Nephron (organoid): ENCODE measurements at regions not wholly inside any gene's neighbourhood (a gene's known extent, or its start where the extent isn't known, plus 50 kb on each side); places are given as distances from the start of the nearest gene placed in this dataset.
"Not testable (repeated sequence)": the region's sequence is repeated elsewhere in the genome, so short reads cannot be mapped to it uniquely, and the experiment has no call there.

ENCODE experiments used
- H3K27ac Mint-ChIP-seq, 3 experiments: 2 replicates each; pipeline ENCODE4 v1.8.0; 2020; ENCODE audit warnings: mixed read lengths in 3 of 3, mild to moderate bottlenecking in 2 of 3, moderate library complexity in 1 of 3
- H3K27me3 Mint-ChIP-seq: 2 replicates; pipeline ENCODE4 v1.8.0; 2021; ENCODE audit warnings: low read depth, mild to moderate bottlenecking, moderate library complexity, mixed read lengths
- H3K36me3 Mint-ChIP-seq: 2 replicates; pipeline ENCODE4 v1.8.0; 2020; ENCODE audit warnings: low read depth, mixed read lengths
- H3K4me1 Mint-ChIP-seq: 2 replicates; pipeline ENCODE4 v1.8.0; 2020; ENCODE audit warnings: mixed read lengths
- H3K4me3 Mint-ChIP-seq, 3 experiments: 2 replicates each; pipeline ENCODE4 v1.8.0; 2020; ENCODE audit warnings: mild to moderate bottlenecking in 3 of 3, mixed read lengths in 3 of 3, moderate library complexity in 2 of 3
- H3K9me3 Mint-ChIP-seq: 2 replicates; pipeline ENCODE4 v1.8.0; 2020; ENCODE audit warnings: mixed read lengths
- TF ChIP-seq, protein P1 (sequence below), 3 experiments: fragments of 200-600 bp; sonication (generic); IDR thresholded peaks; one replicate each; pipeline ENCODE4 v1.5.0; 2021; ENCODE audit warnings: antibody characterized with exemption in 3 of 3; ENCODE audit not compliant: unreplicated experiment in 3 of 3

GRCh38 chr1:185388346-185388745, 71.3 kb upstream of the IVNS1ABP start:
- Mint-ChIP-seq H3K4me1 (no peaks in the 10 kb centered on the region), H3K4me3 (no peak overlapping the region), H3K27me3 (no peaks in the 10 kb centered on the region), H3K9me3 (peaks cover 8% of the 10 kb centered on the region), H3K36me3 (peaks cover 4% of the 10 kb centered on the region), H3K27ac (no peak overlapping the region)
- TF ChIP-seq, protein P1, sequence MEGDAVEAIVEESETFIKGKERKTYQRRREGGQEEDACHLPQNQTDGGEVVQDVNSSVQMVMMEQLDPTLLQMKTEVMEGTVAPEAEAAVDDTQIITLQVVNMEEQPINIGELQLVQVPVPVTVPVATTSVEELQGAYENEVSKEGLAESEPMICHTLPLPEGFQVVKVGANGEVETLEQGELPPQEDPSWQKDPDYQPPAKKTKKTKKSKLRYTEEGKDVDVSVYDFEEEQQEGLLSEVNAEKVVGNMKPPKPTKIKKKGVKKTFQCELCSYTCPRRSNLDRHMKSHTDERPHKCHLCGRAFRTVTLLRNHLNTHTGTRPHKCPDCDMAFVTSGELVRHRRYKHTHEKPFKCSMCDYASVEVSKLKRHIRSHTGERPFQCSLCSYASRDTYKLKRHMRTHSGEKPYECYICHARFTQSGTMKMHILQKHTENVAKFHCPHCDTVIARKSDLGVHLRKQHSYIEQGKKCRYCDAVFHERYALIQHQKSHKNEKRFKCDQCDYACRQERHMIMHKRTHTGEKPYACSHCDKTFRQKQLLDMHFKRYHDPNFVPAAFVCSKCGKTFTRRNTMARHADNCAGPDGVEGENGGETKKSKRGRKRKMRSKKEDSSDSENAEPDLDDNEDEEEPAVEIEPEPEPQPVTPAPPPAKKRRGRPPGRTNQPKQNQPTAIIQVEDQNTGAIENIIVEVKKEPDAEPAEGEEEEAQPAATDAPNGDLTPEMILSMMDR (IDR thresholded peaks at IDR 0.05; ENCODE audit: unreplicated experiment in 3 of 3), result no peak

GRCh38 chr1:185385991-185386390, 68.9 kb upstream of the IVNS1ABP start:
- peaks cover 8% of the 10 kb centered on the region for H3K36me3 Mint-ChIP-seq
- no peaks in the 10 kb centered on the region for H3K4me1 Mint-ChIP-seq
- no peak overlapping the region for H3K4me3 Mint-ChIP-seq
- H3K27me3 Mint-ChIP-seq, result no peaks in the 10 kb centered on the region
- H3K27ac Mint-ChIP-seq, result no peak overlapping the region
- TF ChIP-seq, protein P1 (IDR thresholded peaks at IDR 0.05; ENCODE audit: unreplicated experiment in 3 of 3), result no peak
- peaks cover 20% of the 10 kb centered on the region for H3K9me3 Mint-ChIP-seq

DNA sequence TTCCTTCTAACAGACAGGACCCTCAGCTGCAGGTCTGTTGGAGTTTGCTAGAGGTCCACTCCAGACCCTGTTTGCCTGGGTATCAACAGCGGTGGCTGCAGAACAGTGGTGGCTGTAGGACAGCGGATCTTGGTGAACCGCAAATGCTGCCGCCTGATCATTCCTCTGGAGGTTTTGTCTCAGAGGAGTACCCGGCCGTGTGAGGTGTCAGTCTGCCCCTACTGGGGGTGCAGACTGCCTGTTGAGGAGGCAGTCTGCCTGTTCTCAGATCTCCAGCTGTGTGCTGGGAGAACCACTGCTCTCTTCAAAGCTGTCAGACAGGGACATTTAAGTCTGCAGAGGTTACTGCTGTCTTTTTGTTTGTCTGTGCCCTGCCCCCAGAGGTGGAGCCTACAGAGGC, 66.8 kb upstream of the IVNS1ABP start:
- peaks cover 20% of the 10 kb centered on the region for H3K9me3 Mint-ChIP-seq
- H3K4me3 Mint-ChIP-seq, H3K36me3 Mint-ChIP-seq, H3K27ac Mint-ChIP-seq, H3K27me3 Mint-ChIP-seq, H3K4me1 Mint-ChIP-seq: not testable (repeated sequence)

DNA sequence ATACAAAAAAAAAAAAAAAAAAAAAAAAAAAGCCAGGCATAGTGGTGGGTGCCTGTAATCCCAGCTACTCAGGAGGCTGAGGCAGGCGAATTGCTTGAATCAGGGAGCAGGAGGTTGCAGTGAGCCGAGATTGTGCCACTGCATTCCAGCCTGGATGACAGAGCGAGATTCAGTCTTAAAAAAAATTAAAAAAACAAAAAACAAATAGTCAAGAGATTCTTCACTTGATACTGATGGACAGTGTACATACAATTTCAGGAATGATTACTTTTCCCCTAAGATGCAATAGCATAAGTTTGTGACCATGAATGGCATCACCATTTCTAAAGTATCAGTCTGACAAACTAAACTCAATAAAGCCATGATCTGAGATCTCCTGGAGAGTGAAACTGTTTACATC, 60.8 kb upstream of the IVNS1ABP start:
- Mint-ChIP-seq H3K36me3 (no peaks in the 10 kb centered on the region), H3K9me3 (peaks cover 9% of the 10 kb centered on the region), H3K4me1 (no peaks in the 10 kb centered on the region), H3K27me3 (no peaks in the 10 kb centered on the region), H3K4me3 (no peak overlapping the region), H3K27ac (no peak overlapping the region)
- TF ChIP-seq, protein P1 (IDR thresholded peaks at IDR 0.05; ENCODE audit: unreplicated experiment in 3 of 3), result no peak

- Mint-ChIP-seq H3K36me3 (no peaks in the 10 kb centered on the region), H3K27ac (no peak overlapping the region), H3K4me1 (no peaks in the 10 kb centered on the region), H3K4me3 (no peak overlapping the region), H3K9me3 (peaks cover 9% of the 10 kb centered on the region), H3K27me3 (no peaks in the 10 kb centered on the region)
- TF ChIP-seq, protein P1 (IDR thresholded peaks at IDR 0.05; ENCODE audit: unreplicated experiment in 3 of 3), result no peak
These were observed 60.0 kb upstream of the IVNS1ABP start for GRCh38 chr1:185376840-185377635.

DNA sequence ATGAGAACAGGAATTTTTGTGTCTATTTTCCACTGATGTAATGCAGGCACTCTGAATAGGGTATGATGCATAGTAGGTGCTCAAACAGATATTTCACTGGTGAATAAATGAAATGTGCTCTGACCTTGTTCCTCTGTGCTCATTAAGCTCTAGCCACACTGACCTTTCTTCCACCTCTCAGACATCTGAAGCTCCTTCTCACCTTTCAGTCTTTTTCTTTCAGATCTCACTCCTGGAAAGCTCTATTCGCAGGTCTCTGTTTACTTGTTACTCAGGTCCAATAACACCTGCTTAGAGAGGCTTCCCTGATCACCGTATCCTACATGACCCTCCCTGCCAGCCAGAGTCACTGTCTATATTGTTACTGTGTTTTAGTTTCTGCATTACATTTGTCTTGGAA, 59.2 kb upstream of the IVNS1ABP start:
- Mint-ChIP-seq H3K36me3 (no peaks in the 10 kb centered on the region), H3K4me1 (no peaks in the 10 kb centered on the region), H3K27ac (no peak overlapping the region), H3K9me3 (peaks cover 3% of the 10 kb centered on the region), H3K4me3 (no peak overlapping the region), H3K27me3 (no peaks in the 10 kb centered on the region)
- TF ChIP-seq, protein P1 (IDR thresholded peaks at IDR 0.05; ENCODE audit: unreplicated experiment in 3 of 3), result no peak
